ENCODE measurements at regions not wholly inside any gene's neighbourhood (a gene's known extent, or its start where the extent isn't known, plus 50 kb on each side); places are given as distances from the start of the nearest gene placed in this dataset.

DNA sequence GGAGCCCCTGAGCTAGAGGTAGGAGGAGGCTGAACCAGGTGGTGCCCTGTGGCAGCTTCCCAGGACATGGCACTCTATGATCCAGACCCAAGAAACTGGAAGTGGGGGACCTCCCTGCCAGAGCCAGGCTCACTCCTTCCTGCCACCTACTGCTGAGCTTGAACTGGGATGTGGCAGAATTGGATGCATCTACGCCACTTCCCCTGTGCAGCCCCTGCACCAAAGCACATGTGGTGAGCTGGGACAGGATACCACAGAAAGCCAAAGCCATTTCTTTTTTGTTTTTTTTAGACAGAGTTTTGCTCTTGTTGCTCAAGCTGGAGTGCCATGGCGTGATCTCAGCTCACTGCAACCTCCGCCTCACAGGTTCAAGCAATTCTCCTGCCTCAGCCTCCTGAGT is 518.0 kb upstream of the PPP2R3A start:
- 68% methylated on average over 3 of the region's 3 CpGs for WGBS (ENCODE audit: insufficient coverage)
- H3K4me3 ChIP-seq (ENCODE audit: control insufficient read depth in 1 of 2, extremely low read depth in 1 of 2, low read length in 1 of 2), result no peak overlapping the region
- peaks cover 3 to 5% (median 4%) of the 10 kb centered on the region in 3 donors for H3K9me3 Mint-ChIP-seq
- POLR2A ChIA-PET, result interaction anchor here in 1 of 2 donors (0.7 kb wide), 1 partner anchor 196 kb away, joined by 5 read pairs; no protein-coding TSS in a partner anchor
- no peaks in the 10 kb centered on the region for H3K36me3 Mint-ChIP-seq
- H3K4me3 Mint-ChIP-seq, result no peak overlapping the region
- H3K27ac Mint-ChIP-seq, result no peak overlapping the region
- no peaks in the 10 kb centered on the region for H3K4me1 Mint-ChIP-seq
- H3K9me3 ChIP-seq, result no peaks in the 10 kb centered on the region
- CTCF ChIA-PET, result no interaction called here
- no peak overlapping the region for H3K27ac ChIP-seq (ENCODE audit: low read length)
- no peaks in the 10 kb centered on the region for H3K4me1 ChIP-seq (ENCODE audit: control insufficient read depth in 1 of 2, extremely low read depth in 1 of 2, insufficient read depth in 2 of 2, low read length in 2 of 2)
- ATAC-seq (replicated peaks in 1 of 4), result no peak
- no peaks in the 10 kb centered on the region for H3K27me3 Mint-ChIP-seq
- no peaks in the 10 kb centered on the region for H3K27me3 ChIP-seq (replicated peaks in 1 of 2; ENCODE audit: control insufficient read depth in 2 of 2, extremely low read depth in 1 of 2, insufficient read depth in 2 of 2, low read length in 1 of 2)
- H3K36me3 ChIP-seq (ENCODE audit: control insufficient read depth in 2 of 2, extremely low read depth in 1 of 2, insufficient read depth in 1 of 2, low read length in 1 of 2), result no peaks in the 10 kb centered on the region
- DNase-seq, result no peak

DNA sequence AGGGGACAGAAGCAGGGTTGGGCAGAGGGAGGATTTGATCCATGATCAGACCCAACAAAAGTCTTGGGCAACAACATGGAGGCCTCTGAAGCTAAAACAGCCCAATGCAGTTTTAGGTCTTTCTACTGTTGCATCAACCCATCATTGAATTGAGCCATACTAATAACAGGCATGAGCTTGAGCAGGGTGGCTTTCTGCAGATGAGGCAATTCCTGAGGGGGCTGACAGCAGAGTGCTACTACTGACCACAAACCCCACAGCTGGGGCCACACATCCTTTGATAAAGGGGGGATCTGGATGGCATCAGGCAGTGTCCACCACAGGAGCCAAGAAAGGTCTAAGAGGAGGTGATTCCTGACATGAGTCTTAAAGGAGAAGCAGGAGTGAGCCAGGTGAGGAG is 517.0 kb upstream of the PPP2R3A start:
- no peaks in the 10 kb centered on the region for H3K36me3 ChIP-seq (ENCODE audit: control insufficient read depth in 2 of 2, extremely low read depth in 1 of 2, insufficient read depth in 1 of 2, low read length in 1 of 2)
- no peaks in the 10 kb centered on the region for H3K27me3 ChIP-seq (replicated peaks in 1 of 2; ENCODE audit: control insufficient read depth in 2 of 2, extremely low read depth in 1 of 2, insufficient read depth in 2 of 2, low read length in 1 of 2)
- H3K4me1 ChIP-seq (ENCODE audit: control insufficient read depth in 1 of 2, extremely low read depth in 1 of 2, insufficient read depth in 2 of 2, low read length in 2 of 2), result no peaks in the 10 kb centered on the region
- ATAC-seq (replicated peaks in 1 of 4) (no peak), DNase-seq (no peak)
- H3K27me3 Mint-ChIP-seq, result no peaks in the 10 kb centered on the region
- H3K36me3 Mint-ChIP-seq, result no peaks in the 10 kb centered on the region
- H3K4me1 Mint-ChIP-seq, result no peaks in the 10 kb centered on the region
- H3K27ac ChIP-seq (ENCODE audit: low read length), result no peak overlapping the region
- CTCF ChIA-PET, result no interaction called here
- no peaks in the 10 kb centered on the region for H3K9me3 ChIP-seq
- POLR2A ChIA-PET, result no interaction called here
- peaks cover 1 to 4% (median 3%) of the 10 kb centered on the region in 3 donors for H3K9me3 Mint-ChIP-seq
- no peak overlapping the region for H3K27ac Mint-ChIP-seq
- no peak overlapping the region for H3K4me3 ChIP-seq (ENCODE audit: control insufficient read depth in 1 of 2, extremely low read depth in 1 of 2, low read length in 1 of 2)
- no peak overlapping the region for H3K4me3 Mint-ChIP-seq

DNA sequence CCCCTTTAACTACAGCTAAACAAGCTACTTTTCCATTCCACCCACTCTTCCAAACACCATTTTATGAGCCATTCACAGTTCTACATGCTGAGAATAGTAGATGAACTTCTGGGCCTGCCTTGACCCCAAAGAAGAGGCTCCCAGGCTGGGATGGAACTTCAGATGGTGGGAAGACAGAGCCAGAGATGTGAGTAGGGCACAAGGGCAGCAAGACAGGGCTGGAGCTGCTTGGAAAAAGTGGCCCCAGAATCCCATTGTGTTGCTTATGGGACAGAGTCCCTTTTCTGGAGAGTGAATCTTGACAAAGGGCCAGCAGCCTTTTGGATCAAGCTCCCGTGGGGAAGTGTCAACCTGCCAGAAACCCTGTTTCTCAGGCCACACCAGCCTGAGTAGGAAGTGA is 516.5 kb upstream of the PPP2R3A start:
- H3K27me3 Mint-ChIP-seq, result no peaks in the 10 kb centered on the region
- ChIA-PET POLR2A (no interaction called here), CTCF (no interaction called here)
- Histone ChIP-seq H3K36me3 (ENCODE audit: control insufficient read depth in 2 of 2, extremely low read depth in 1 of 2, insufficient read depth in 1 of 2, low read length in 1 of 2) (no peaks in the 10 kb centered on the region), H3K27me3 (replicated peaks in 1 of 2; ENCODE audit: control insufficient read depth in 2 of 2, extremely low read depth in 1 of 2, insufficient read depth in 2 of 2, low read length in 1 of 2) (no peaks in the 10 kb centered on the region), H3K27ac (ENCODE audit: low read length) (no peak overlapping the region), H3K4me3 (ENCODE audit: control insufficient read depth in 1 of 2, extremely low read depth in 1 of 2, low read length in 1 of 2) (no peak overlapping the region), H3K9me3 (no peaks in the 10 kb centered on the region), H3K4me1 (ENCODE audit: control insufficient read depth in 1 of 2, extremely low read depth in 1 of 2, insufficient read depth in 2 of 2, low read length in 2 of 2) (no peaks in the 10 kb centered on the region)
- no peak overlapping the region for H3K4me3 Mint-ChIP-seq
- ATAC-seq (replicated peaks in 1 of 4), result no peak
- no peaks in the 10 kb centered on the region for H3K4me1 Mint-ChIP-seq
- no CpG with 5 or more reads among the region's 1 CpG for WGBS (ENCODE audit: insufficient coverage)
- H3K27ac Mint-ChIP-seq, result no peak overlapping the region
- H3K9me3 Mint-ChIP-seq, result peaks cover 3 to 4% (median 3%) of the 10 kb centered on the region in 3 donors
- no peaks in the 10 kb centered on the region for H3K36me3 Mint-ChIP-seq
- no peak for DNase-seq

DNA sequence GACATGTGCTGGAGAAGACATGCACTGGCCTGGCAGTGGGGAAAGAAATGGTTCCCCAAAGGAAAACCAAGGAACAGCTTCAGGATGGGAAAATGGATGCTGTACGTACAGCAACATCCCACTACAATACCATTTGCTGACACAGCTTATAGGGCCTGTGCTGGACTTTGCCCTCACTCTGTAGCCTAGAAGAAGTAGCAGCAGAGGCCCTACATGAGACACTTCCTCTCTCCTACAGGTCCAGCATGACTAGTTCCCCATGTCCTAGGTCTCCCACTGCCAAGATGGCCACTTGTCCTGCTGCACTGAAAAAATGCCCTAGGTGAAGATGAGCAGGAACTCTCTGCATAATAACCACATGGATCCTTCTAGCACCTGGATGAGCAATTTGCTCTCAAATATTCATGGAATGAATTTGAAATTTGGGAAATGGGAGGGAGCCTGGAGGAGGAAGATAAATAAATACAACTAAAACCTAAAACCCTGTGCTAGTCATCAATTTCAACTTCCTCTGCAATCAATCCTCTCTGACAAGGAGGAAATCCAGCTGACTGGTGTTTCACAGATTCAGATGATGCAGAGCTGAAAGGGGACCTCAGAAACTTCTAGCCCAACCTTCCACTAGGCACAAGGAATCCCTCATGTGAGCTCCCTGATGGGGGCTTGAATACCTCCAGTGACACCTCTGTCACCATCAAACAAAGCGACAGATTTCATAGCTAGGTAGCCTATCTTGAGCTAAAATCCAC is 514.3 kb upstream of the PPP2R3A start:
- Mint-ChIP-seq H3K27me3 (no peaks in the 10 kb centered on the region), H3K4me3 (no peak overlapping the region), H3K36me3 (no peaks in the 10 kb centered on the region), H3K4me1 (no peaks in the 10 kb centered on the region), H3K9me3 (peaks cover under 1 to 4% (median 2%) of the 10 kb centered on the region in 3 donors), H3K27ac (no peak overlapping the region)
- DNase-seq, result no peak
- no peaks in the 10 kb centered on the region for H3K27me3 ChIP-seq (replicated peaks in 1 of 2; ENCODE audit: control insufficient read depth in 2 of 2, extremely low read depth in 1 of 2, insufficient read depth in 2 of 2, low read length in 1 of 2)
- 71% methylated on average over 1 of the region's 2 CpGs for WGBS (ENCODE audit: insufficient coverage)
- POLR2A ChIA-PET, result no interaction called here
- no peak overlapping the region for H3K27ac ChIP-seq (ENCODE audit: low read length)
- no peaks in the 10 kb centered on the region for H3K36me3 ChIP-seq (ENCODE audit: control insufficient read depth in 2 of 2, extremely low read depth in 1 of 2, insufficient read depth in 1 of 2, low read length in 1 of 2)
- no peaks in the 10 kb centered on the region for H3K4me1 ChIP-seq (ENCODE audit: control insufficient read depth in 1 of 2, extremely low read depth in 1 of 2, insufficient read depth in 2 of 2, low read length in 2 of 2)
- no peak for ATAC-seq (replicated peaks in 1 of 4)
- H3K4me3 ChIP-seq (ENCODE audit: control insufficient read depth in 1 of 2, extremely low read depth in 1 of 2, low read length in 1 of 2), result no peak overlapping the region
- CTCF ChIA-PET, result no interaction called here
- no peaks in the 10 kb centered on the region for H3K9me3 ChIP-seq

DNA sequence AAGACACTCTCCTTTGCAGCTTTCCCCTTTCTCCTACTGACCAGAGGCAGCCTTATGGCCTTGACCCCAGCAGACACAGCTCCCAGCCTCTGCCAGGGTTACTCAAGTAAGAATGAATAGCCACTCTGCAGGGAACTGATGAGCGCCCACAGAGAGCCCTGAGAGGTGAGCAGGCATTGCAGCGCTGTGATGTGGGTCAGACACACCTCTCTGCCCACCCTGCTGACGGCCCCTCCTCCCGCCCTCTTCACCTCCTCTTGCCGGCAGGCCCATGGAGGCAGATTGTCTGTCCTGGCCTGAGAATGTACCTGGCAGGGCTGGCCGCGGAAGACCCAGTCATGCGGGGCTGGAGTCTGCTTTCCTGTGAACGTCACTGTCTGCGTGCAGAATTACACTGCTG is 512.6 kb upstream of the PPP2R3A start:
- POLR2A ChIA-PET, result no interaction called here
- 90% methylated on average over 7 of the region's 10 CpGs for WGBS (ENCODE audit: insufficient coverage)
- no peak for ATAC-seq (replicated peaks in 1 of 4)

DNA sequence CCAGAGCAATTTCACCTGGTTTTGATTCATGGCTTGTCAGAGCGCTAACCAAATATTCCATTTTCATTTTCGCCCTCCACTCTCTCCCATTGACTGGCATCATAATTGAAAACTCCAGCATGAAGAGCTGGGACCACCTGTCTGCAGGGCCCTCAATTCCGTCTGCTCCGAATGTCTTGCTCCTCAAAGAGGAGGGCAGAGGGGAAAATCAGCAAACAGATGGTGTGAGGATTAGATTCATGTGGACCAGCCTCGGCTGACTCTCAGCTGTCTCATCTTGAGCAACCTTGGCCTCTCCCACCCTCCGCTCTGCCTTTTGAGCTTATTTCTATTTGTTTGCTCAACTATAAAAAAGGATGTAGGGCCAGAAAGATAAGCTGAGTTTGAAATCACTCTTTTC is 512.2 kb upstream of the PPP2R3A start:
- Mint-ChIP-seq H3K4me3 (no peak overlapping the region), H3K27ac (no peak overlapping the region), H3K36me3 (no peaks in the 10 kb centered on the region), H3K4me1 (no peaks in the 10 kb centered on the region), H3K27me3 (no peaks in the 10 kb centered on the region), H3K9me3 (peaks cover 0 to 4% (median 2%) of the 10 kb centered on the region in 3 donors)
- Histone ChIP-seq H3K4me3 (ENCODE audit: control insufficient read depth in 1 of 2, extremely low read depth in 1 of 2, low read length in 1 of 2) (no peak overlapping the region), H3K27ac (ENCODE audit: low read length) (no peak overlapping the region), H3K9me3 (no peaks in the 10 kb centered on the region), H3K4me1 (ENCODE audit: control insufficient read depth in 1 of 2, extremely low read depth in 1 of 2, insufficient read depth in 2 of 2, low read length in 2 of 2) (no peaks in the 10 kb centered on the region), H3K36me3 (ENCODE audit: control insufficient read depth in 2 of 2, extremely low read depth in 1 of 2, insufficient read depth in 1 of 2, low read length in 1 of 2) (no peaks in the 10 kb centered on the region), H3K27me3 (replicated peaks in 1 of 2; ENCODE audit: control insufficient read depth in 2 of 2, extremely low read depth in 1 of 2, insufficient read depth in 2 of 2, low read length in 1 of 2) (no peaks in the 10 kb centered on the region)
- POLR2A ChIA-PET, result no interaction called here
- CTCF ChIA-PET, result no interaction called here
- 50% methylated on average over 2 of the region's 6 CpGs for WGBS (ENCODE audit: insufficient coverage)
- ATAC-seq (replicated peaks in 1 of 4) (no peak), DNase-seq (no peak)

More for the DNA sequence above, 512.6 kb upstream of the PPP2R3A start:
- Mint-ChIP-seq H3K4me3 (no peak overlapping the region), H3K27ac (no peak overlapping the region), H3K36me3 (no peaks in the 10 kb centered on the region), H3K9me3 (peaks cover 0 to 4% (median 2%) of the 10 kb centered on the region in 3 donors), H3K4me1 (no peaks in the 10 kb centered on the region), H3K27me3 (no peaks in the 10 kb centered on the region)
- Histone ChIP-seq H3K4me3 (ENCODE audit: control insufficient read depth in 1 of 2, extremely low read depth in 1 of 2, low read length in 1 of 2) (no peak overlapping the region), H3K27ac (ENCODE audit: low read length) (no peak overlapping the region), H3K4me1 (ENCODE audit: control insufficient read depth in 1 of 2, extremely low read depth in 1 of 2, insufficient read depth in 2 of 2, low read length in 2 of 2) (no peaks in the 10 kb centered on the region), H3K9me3 (no peaks in the 10 kb centered on the region), H3K27me3 (replicated peaks in 1 of 2; ENCODE audit: control insufficient read depth in 2 of 2, extremely low read depth in 1 of 2, insufficient read depth in 2 of 2, low read length in 1 of 2) (no peaks in the 10 kb centered on the region), H3K36me3 (ENCODE audit: control insufficient read depth in 2 of 2, extremely low read depth in 1 of 2, insufficient read depth in 1 of 2, low read length in 1 of 2) (no peaks in the 10 kb centered on the region)
- CTCF ChIA-PET, result no interaction called here
- no peak for DNase-seq

DNA sequence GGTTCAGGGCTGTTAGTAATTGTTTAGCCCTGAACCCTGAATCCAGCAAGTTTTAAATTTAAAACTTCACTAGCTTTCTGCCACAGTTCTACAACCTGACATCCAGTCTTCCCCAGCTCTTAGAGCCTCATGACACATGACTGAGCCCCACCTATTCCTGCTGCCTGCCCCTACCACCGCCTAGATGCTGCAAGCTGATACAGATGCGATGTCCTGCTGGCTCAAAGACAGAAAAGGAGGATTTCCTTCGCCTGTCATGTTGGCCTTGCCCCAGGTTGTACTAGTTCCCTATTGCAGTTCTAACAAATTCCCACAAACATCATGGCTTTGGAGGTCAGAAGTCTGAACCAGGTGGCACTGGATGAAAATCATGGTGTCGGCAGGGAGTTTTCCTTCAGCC is 510.6 kb upstream of the PPP2R3A start:
- H3K27ac ChIP-seq (ENCODE audit: low read length), result no peak overlapping the region
- ChIA-PET POLR2A (interaction anchor here in 1 of 2 donors (0.6 kb wide), 1 partner anchor 33 kb away, joined by 3 read pairs; no protein-coding TSS in a partner anchor), CTCF (no interaction called here)
- Mint-ChIP-seq H3K4me1 (no peaks in the 10 kb centered on the region), H3K36me3 (no peaks in the 10 kb centered on the region), H3K4me3 (no peak overlapping the region), H3K27ac (no peak overlapping the region), H3K9me3 (peaks cover 0 to 6% (median 2%) of the 10 kb centered on the region in 3 donors), H3K27me3 (peaks cover 0 to 4% of the 10 kb centered on the region in 2 donors)
- DNase-seq (no peak), ATAC-seq (replicated peaks in 1 of 4) (no peak)
- H3K9me3 ChIP-seq, result no peaks in the 10 kb centered on the region
- 72% methylated on average over 4 of the region's 4 CpGs for WGBS (ENCODE audit: insufficient coverage)
- no peaks in the 10 kb centered on the region for H3K36me3 ChIP-seq (ENCODE audit: control insufficient read depth in 2 of 2, extremely low read depth in 1 of 2, insufficient read depth in 1 of 2, low read length in 1 of 2)
- peaks cover 0 to 4% of the 10 kb centered on the region in 2 experiments for H3K27me3 ChIP-seq (replicated peaks in 1 of 2; ENCODE audit: control insufficient read depth in 2 of 2, extremely low read depth in 1 of 2, insufficient read depth in 2 of 2, low read length in 1 of 2)
- H3K4me3 ChIP-seq (ENCODE audit: control insufficient read depth in 1 of 2, extremely low read depth in 1 of 2, low read length in 1 of 2), result no peak overlapping the region
- H3K4me1 ChIP-seq (ENCODE audit: control insufficient read depth in 1 of 2, extremely low read depth in 1 of 2, insufficient read depth in 2 of 2, low read length in 2 of 2), result no peaks in the 10 kb centered on the region
